H1 (cell line): ENCODE measurements at regions not wholly inside any gene's neighbourhood (a gene's known extent, or its start where the extent isn't known, plus 50 kb on each side); places are given as distances from the start of the nearest gene placed in this dataset.

Experiments
- CTCF ChIA-PET: fragments of 300-600 bp; sonication (Branson Sonifier 250); formaldehyde crosslinking; loops from one replicate; lab custom pipeline; 2021; ENCODE audit not compliant: partially characterized antibody; lab: Charles Lee
- POLR2A ChIA-PET: fragments of 300-600 bp; sonication (Branson Sonifier 250); formaldehyde crosslinking; loops from one replicate; lab custom pipeline; 2021; ENCODE audit warnings: inconsistent platforms; ENCODE audit not compliant: partially characterized antibody; lab: Charles Lee
- DNase-seq, 2 experiments: peaks; one replicate each; pipeline versions ENCODE4 v3.0.0 to v3.0.0-alpha.2; 2010 to 2022; ENCODE audit warnings: low spot score in 2 of 2, low read depth in 1 of 2, mixed read lengths in 1 of 2
- FAIRE-seq: peaks from 2 replicates; lab custom pipeline; 2011; peaks lifted over from hg19 to GRCh38; lab: Jason Lieb, UNC
- H2AFZ ChIP-seq: 2 replicates; pipeline ENCODE4 v1.8.1; 2012; ENCODE audit warnings: low read length, inconsistent platforms
- H2AK5ac ChIP-seq: 2 replicates; pipeline ENCODE4 v1.6.1; 2013; ENCODE audit warnings: low read depth, low read length
- H2BK120ac ChIP-seq: replicated peaks from 2 replicates; pipeline ENCODE3; 2013; ENCODE audit warnings: low read depth, low read length, inconsistent platforms
- H2BK12ac ChIP-seq: 2 replicates; pipeline ENCODE4 v1.6.1; 2013; ENCODE audit warnings: low read depth, low read length
- H2BK15ac ChIP-seq: 2 replicates; pipeline ENCODE4 v1.6.1; 2013; ENCODE audit warnings: low read length
- H2BK20ac ChIP-seq: 2 replicates; pipeline ENCODE4 v1.6.1; 2013; ENCODE audit warnings: low read length
- H2BK5ac ChIP-seq: 2 replicates; pipeline ENCODE4 v1.6.1; 2013; ENCODE audit warnings: low read depth, low read length
- H3K14ac ChIP-seq: 2 replicates; pipeline ENCODE4 v1.6.1; 2013; ENCODE audit warnings: inconsistent platforms; ENCODE audit not compliant: insufficient read length
- H3K18ac ChIP-seq: 2 replicates; pipeline ENCODE4 v1.6.1; 2013; ENCODE audit warnings: low read length; ENCODE audit errors: extremely low read depth
- H3K23ac ChIP-seq: 2 replicates; pipeline ENCODE4 v1.6.1; 2013; ENCODE audit warnings: inconsistent platforms; ENCODE audit not compliant: insufficient read length
- H3K23me2 ChIP-seq: 2 replicates; pipeline ENCODE4 v1.6.1; 2013; ENCODE audit warnings: low read depth, low read length
- H3K27ac ChIP-seq: 2 replicates; pipeline ENCODE4 v1.6.1; 2011; ENCODE audit warnings: low read depth, low read length, inconsistent platforms
- H3K27me3 ChIP-seq, 4 experiments: replicated peaks in 1 of 4; 1 replicate in 1 of 4; 2 replicates in 3 of 4; pipeline versions ENCODE4 v1.6.1 to v1.8.1; 2011 to 2013; ENCODE audit warnings: low read length in 3 of 4, mild to moderate bottlenecking in 3 of 4, inconsistent platforms in 2 of 4, mixed read lengths in 2 of 4, moderate library complexity in 1 of 4; ENCODE audit not compliant: control insufficient read depth in 3 of 4, insufficient read depth in 3 of 4; ENCODE audit errors: extremely low read depth in 1 of 4
- H3K36me3 ChIP-seq, 4 experiments: 2 replicates each; pipeline versions ENCODE4 v1.6.1 to v1.8.1; 2011 to 2013; ENCODE audit warnings: mild to moderate bottlenecking in 4 of 4, low read length in 3 of 4, moderate library complexity in 2 of 4, control low read depth in 1 of 4, inconsistent platforms in 1 of 4; ENCODE audit not compliant: insufficient read depth in 4 of 4, control insufficient read depth in 2 of 4
- H3K4ac ChIP-seq: replicated peaks from 2 replicates; pipeline ENCODE3; 2013; ENCODE audit warnings: low read length, low read depth, mixed read lengths, inconsistent platforms; ENCODE audit not compliant: insufficient read length
- H3K4me1 ChIP-seq, 4 experiments: replicated peaks in 1 of 4; 1 replicate in 1 of 4; 2 replicates in 3 of 4; pipeline versions ENCODE4 v1.6.1 to v1.8.1; 2011 to 2013; ENCODE audit warnings: low read length in 3 of 4, inconsistent platforms in 2 of 4, mixed read lengths in 1 of 4; ENCODE audit not compliant: insufficient read depth in 4 of 4, control insufficient read depth in 3 of 4
- H3K4me2 ChIP-seq, 2 experiments: 2 replicates each; pipeline versions ENCODE4 v1.6.1 to v1.8.1; 2011 to 2013; ENCODE audit warnings: low read depth in 2 of 2, low read length in 2 of 2, control low read depth in 1 of 2, inconsistent platforms in 1 of 2, mild to moderate bottlenecking in 1 of 2; ENCODE audit not compliant: insufficient read depth in 1 of 2
- H3K4me3 ChIP-seq, 4 experiments: fragments of 200-600, 300-600 bp in 1 of 4; sonication (generic), shearing (Covaris generic), sonication (Bioruptor Twin) in 1 of 4; 2 replicates each; pipeline versions ENCODE4 v1.5.1 to v1.8.1; 2011 to 2016; ENCODE audit warnings: low read length in 4 of 4, low read depth in 3 of 4, control low read depth in 2 of 4, inconsistent platforms in 2 of 4, mild to moderate bottlenecking in 2 of 4, mixed read lengths in 1 of 4, moderate library complexity in 1 of 4; ENCODE audit not compliant: insufficient read depth in 2 of 4; ENCODE audit errors: extremely low read depth in 1 of 4
- H3K56ac ChIP-seq: replicated peaks from 2 replicates; pipeline ENCODE3; 2013; ENCODE audit warnings: low read depth, mild to moderate bottlenecking, mixed read lengths, low read length, inconsistent platforms; ENCODE audit not compliant: insufficient read length
- H3K79me1 ChIP-seq: 2 replicates; pipeline ENCODE4 v1.6.1; 2013; ENCODE audit warnings: low read depth, low read length, control low read depth
- H3K79me2 ChIP-seq, 2 experiments: 2 replicates each; pipeline versions ENCODE4 v1.6.1 to v1.8.1; 2012 to 2013; ENCODE audit warnings: low read length in 2 of 2, mild to moderate bottlenecking in 2 of 2, inconsistent platforms in 1 of 2; ENCODE audit not compliant: insufficient read depth in 2 of 2, control insufficient read depth in 1 of 2
- H3K9ac ChIP-seq, 4 experiments: replicated peaks in 1 of 4; 1 replicate in 1 of 4; 2 replicates in 3 of 4; pipeline versions ENCODE4 v1.6.1 to v1.8.1; 2011 to 2013; ENCODE audit warnings: low read depth in 3 of 4, low read length in 3 of 4, control low read depth in 2 of 4, mild to moderate bottlenecking in 2 of 4, moderate library complexity in 2 of 4, inconsistent platforms in 1 of 4; ENCODE audit errors: extremely low read depth in 1 of 4
- H3K9me3 ChIP-seq, 2 experiments: 2 replicates each; pipeline versions ENCODE4 v1.6.1 to v1.8.1; 2012 to 2013; ENCODE audit warnings: mild to moderate bottlenecking in 2 of 2, moderate library complexity in 2 of 2, control low read depth in 1 of 2, inconsistent platforms in 1 of 2, low read depth in 1 of 2, low read length in 1 of 2, mixed read lengths in 1 of 2; ENCODE audit not compliant: insufficient read depth in 2 of 2
- H4K20me1 ChIP-seq, 2 experiments: replicated peaks in 1 of 2; 2 replicates each; pipeline versions ENCODE3 to v1.8.1; 2011 to 2013; ENCODE audit warnings: inconsistent platforms in 2 of 2, low read length in 2 of 2, mild to moderate bottlenecking in 1 of 2; ENCODE audit not compliant: insufficient read depth in 2 of 2, control insufficient read depth in 1 of 2
- H4K5ac ChIP-seq: 2 replicates; pipeline ENCODE4 v1.6.1; 2013; ENCODE audit warnings: low read length, low read depth, mixed read lengths, inconsistent platforms; ENCODE audit not compliant: insufficient read length
- H4K8ac ChIP-seq: 2 replicates; pipeline ENCODE4 v1.8.0; 2013; ENCODE audit warnings: mild to moderate bottlenecking, moderate library complexity, low read length, inconsistent platforms; ENCODE audit not compliant: insufficient read depth; ENCODE audit errors: extremely low read depth
- H4K91ac ChIP-seq: replicated peaks from 2 replicates; pipeline ENCODE3; 2013; ENCODE audit warnings: low read length, mixed read lengths, inconsistent platforms; ENCODE audit not compliant: insufficient read length
- ASH2L ChIP-seq: fragments of 200-600, 300-600 bp; sonication (generic); IDR thresholded peaks from one replicate; pipeline ENCODE4 v1.7.1; 2017; ENCODE audit warnings: low read length
- BACH1 ChIP-seq: IDR thresholded peaks from 2 replicates; pipeline ENCODE4 v1.6.1; 2012; ENCODE audit warnings: low read length, improper control_type of control experiment
- BCL11A ChIP-seq, 2 experiments: IDR thresholded peaks; one replicate each; pipeline ENCODE4 v1.6.1; 2011; ENCODE audit warnings: low read depth in 2 of 2, low read length in 2 of 2, mild to moderate bottlenecking in 2 of 2
- JUN ChIP-seq: IDR thresholded peaks from 2 replicates; pipeline ENCODE4 v1.6.1; 2011; ENCODE audit warnings: low read depth, mild to moderate bottlenecking, improper control_type of control experiment, low read length
- KDM1A ChIP-seq: fragments of 200-600, 300-600 bp; sonication (generic); IDR thresholded peaks from 2 replicates; pipeline ENCODE4 v1.7.1; 2016; ENCODE audit warnings: mild to moderate bottlenecking, low read length, borderline replicate concordance
- NANOG ChIP-seq: IDR thresholded peaks from 2 replicates; pipeline ENCODE4 v1.6.1; 2011; ENCODE audit warnings: low read length, low read depth, mild to moderate bottlenecking, inconsistent platforms; ENCODE audit not compliant: insufficient read depth, poor library complexity, severe bottlenecking
- PHF8 ChIP-seq: fragments of 200-600 bp; sonication (generic); conservative IDR thresholded peaks from 2 replicates; pipeline ENCODE4 v1.7.1; 2012; ENCODE audit warnings: low read depth, mild to moderate bottlenecking, inconsistent platforms, low read length, moderate library complexity
- SAP30 ChIP-seq: fragments of 300-600 bp; sonication (generic); IDR thresholded peaks from 2 replicates; pipeline ENCODE4 v1.7.1; 2012; ENCODE audit warnings: low read length, moderate library complexity, mild to moderate bottlenecking, inconsistent platforms; ENCODE audit not compliant: insufficient read depth, insufficient replicate concordance
- SIN3A ChIP-seq, 2 experiments: IDR thresholded peaks in 1 of 2; conservative IDR thresholded peaks in 1 of 2; 2 replicates each; pipeline ENCODE4 v1.6.1; 2011 to 2012; ENCODE audit warnings: low read length in 2 of 2, improper control_type of control experiment in 1 of 2, low read depth in 1 of 2, mild to moderate bottlenecking in 1 of 2
- TBP ChIP-seq: IDR thresholded peaks from 2 replicates; pipeline ENCODE4 v1.6.1; 2011; ENCODE audit warnings: low read depth, low read length, improper control_type of control experiment

DNA sequence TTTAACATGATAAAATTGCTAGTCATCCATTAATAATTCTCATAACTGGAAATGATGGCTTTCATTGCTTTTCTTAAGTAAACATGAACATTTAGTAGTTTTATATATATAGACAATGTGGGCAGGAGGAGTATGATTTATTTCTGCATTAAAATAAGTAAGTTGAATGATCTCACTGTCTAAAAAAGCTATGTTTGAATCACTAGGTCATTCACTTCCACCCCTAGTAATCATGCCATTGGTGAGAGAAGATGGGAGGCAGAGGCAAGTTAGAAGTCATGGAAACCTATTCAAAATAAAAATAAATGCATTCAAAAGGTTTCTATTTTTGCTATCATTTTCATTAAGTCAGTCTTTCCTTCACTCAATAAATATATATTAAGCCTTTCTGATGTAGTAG lies 226.4 kb downstream of the DUSP10 start:
- Histone ChIP-seq H2BK20ac (no peak overlapping the region), H3K23ac (no peak overlapping the region), H3K9ac (no peak overlapping the region), H2BK5ac (no peak overlapping the region), H2BK120ac (no peak overlapping the region), H2BK12ac (no peak overlapping the region), H3K4me1 (no peaks in the 10 kb centered on the region), H4K8ac (no peak overlapping the region), H4K91ac (no peak overlapping the region), H2AFZ (no peak overlapping the region), H3K4me2 (no peak overlapping the region), H3K18ac (no peak overlapping the region), H4K20me1 (no peaks in the 10 kb centered on the region), H2AK5ac (no peak overlapping the region), H3K79me2 (no peaks in the 10 kb centered on the region), H4K5ac (no peak overlapping the region), H3K79me1 (no peaks in the 10 kb centered on the region), H3K36me3 (no peaks in the 10 kb centered on the region), H3K9me3 (no peaks in the 10 kb centered on the region), H3K23me2 (no peaks in the 10 kb centered on the region), H2BK15ac (no peak overlapping the region), H3K27me3 (no peaks in the 10 kb centered on the region), H3K4me3 (no peak overlapping the region), H3K56ac (no peak overlapping the region), H3K27ac (no peak overlapping the region), H3K14ac (no peak overlapping the region), H3K4ac (no peak overlapping the region)
- FAIRE-seq (no peak), DNase-seq (no peak)
- CTCF ChIA-PET, result no interaction called here
- no peak for TF ChIP-seq BACH1
- no peak for TF ChIP-seq BCL11A (IDR thresholded peaks at IDR 0.05; ENCODE audit: low read depth in 2 of 2, low read length in 2 of 2)
- TF ChIP-seq JUN, result no peak
- no peak for TF ChIP-seq PHF8
- no peak for TF ChIP-seq SIN3A (conservative IDR thresholded peaks at IDR 0.05 in 1 of 2, IDR thresholded peaks at IDR 0.05 in 1 of 2; ENCODE audit: low read depth in 1 of 2, low read length in 2 of 2)
- no peak for TF ChIP-seq TBP
- no peak for TF ChIP-seq ASH2L
- no peak for TF ChIP-seq KDM1A
- no peak for TF ChIP-seq SAP30
- no peak for TF ChIP-seq NANOG
- POLR2A ChIA-PET, result no interaction called here
